Gastroesophageal sphincter (tissue), 4 donors: ENCODE measurements at regions not wholly inside any gene's neighbourhood (a gene's known extent, or its start where the extent isn't known, plus 50 kb on each side); places are given as distances from the start of the nearest gene placed in this dataset.

Experiments
- ATAC-seq: fragments of 150-250 bp; one replicate; pipeline ENCODE4 v1.9.1; 2016; ENCODE audit warnings: mild to moderate bottlenecking, moderate library complexity
- H3K27ac ChIP-seq, 4 donors: fragments of 200-600 bp; sonication (generic) in 3 of 4; 1 replicate in 3 of 4; 2 replicates in 1 of 4; pipeline ENCODE4 v1.5.1; 2016 to 2019
- H3K27me3 ChIP-seq: fragments of 200-600 bp; sonication (generic); one replicate; pipeline ENCODE4 v1.5.1; 2019
- H3K36me3 ChIP-seq, 2 donors: fragments of 200-600 bp; sonication (generic); one replicate each; pipeline ENCODE4 v1.5.1; 2019; ENCODE audit warnings: control low read depth in 1 of 2
- H3K4me1 ChIP-seq, 3 donors: fragments of 200-600 bp; sonication (generic); 1 replicate in 2 of 3; 2 replicates in 1 of 3; pipeline ENCODE4 v1.5.1; 2016 to 2019; ENCODE audit warnings: control low read depth in 2 of 3
- H3K4me3 ChIP-seq, 2 donors: fragments of 200-600 bp; sonication (generic); one replicate each; pipeline ENCODE4 v1.5.1; 2019; ENCODE audit warnings: mild to moderate bottlenecking in 1 of 2, moderate library complexity in 1 of 2
- H3K9me3 ChIP-seq, 3 donors: fragments of 200-600 bp; sonication (generic); one replicate each; pipeline ENCODE4 v1.5.1; 2017 to 2019; ENCODE audit warnings: control low read depth in 2 of 3
- EP300 ChIP-seq: sonication (generic); formaldehyde crosslinking; IDR thresholded peaks from one replicate; pipeline ENCODE4 v1.6.1; 2017; ENCODE audit warnings: antibody characterized with exemption, mild to moderate bottlenecking
- POLR2A ChIP-seq, 2 donors: fragments of 450-650 bp; IDR thresholded peaks; one replicate each; pipeline ENCODE4 v1.6.1; 2017; ENCODE audit warnings: antibody characterized with exemption in 2 of 2, mild to moderate bottlenecking in 2 of 2, moderate library complexity in 1 of 2
- POLR2AphosphoS5 ChIP-seq: sonication (generic); formaldehyde crosslinking; IDR thresholded peaks from one replicate; pipeline ENCODE4 v1.6.1; 2017; ENCODE audit warnings: antibody characterized with exemption
- WGBS, 2 donors: methylation state at CpG; one replicate each; pipeline ENCODE4 v1.1.5; 2018; ENCODE audit warnings: low coverage in 1 of 2; 5-methylcytosine and 5-hydroxymethylcytosine counted together
- TF ChIP-seq, protein P1 (sequence below), 4 experiments: fragments of 200-600 bp in 2 of 4; fragments of 450-650 bp in 2 of 4; sonication (generic) in 1 of 4; IDR thresholded peaks; one replicate each; pipeline ENCODE4 v1.5.1; 2017 to 2019; ENCODE audit warnings: antibody characterized with exemption in 4 of 4, mild to moderate bottlenecking in 2 of 4, moderate library complexity in 2 of 4

DNA sequence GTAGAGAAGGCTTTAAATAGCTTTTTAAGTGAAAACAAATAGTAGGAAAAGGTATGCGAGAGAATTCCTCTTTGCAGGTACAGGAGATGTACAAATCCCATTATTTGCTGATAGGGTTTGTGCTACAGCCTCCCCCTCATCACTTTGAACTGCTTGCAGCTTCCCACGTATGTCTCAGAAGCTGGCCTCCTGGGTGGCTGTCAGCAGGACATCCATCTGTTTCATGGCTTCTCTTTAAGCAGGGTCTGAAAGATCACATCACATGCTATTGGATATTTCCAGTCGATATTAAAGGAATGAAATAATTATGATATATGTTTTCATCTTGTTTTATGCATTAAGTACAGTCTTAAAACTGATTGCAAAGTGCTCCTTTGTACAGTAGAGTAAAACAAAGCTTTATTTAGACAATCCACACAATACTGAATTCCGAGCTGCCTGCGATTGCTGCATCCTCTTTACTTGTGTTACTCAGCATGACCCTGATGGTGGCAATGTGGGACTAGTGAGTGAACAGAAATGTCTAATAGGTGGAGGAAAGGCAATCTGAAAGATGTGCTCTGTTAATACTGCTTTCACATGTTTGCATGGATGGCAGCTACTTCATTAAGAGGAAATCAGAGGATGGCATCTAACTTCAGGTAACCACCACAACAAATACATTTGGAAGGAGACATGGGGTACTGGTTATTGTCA, 930.6 kb upstream of the SEMA6D start:
- Histone ChIP-seq H3K4me1 (no peaks in the 10 kb centered on the region), H3K9me3 (no peaks in the 10 kb centered on the region), H3K36me3 (no peaks in the 10 kb centered on the region), H3K27me3 (no peaks in the 10 kb centered on the region), H3K4me3 (no peak overlapping the region), H3K27ac (no peak overlapping the region)
- TF ChIP-seq POLR2AphosphoS5: no peak
- TF ChIP-seq, protein P1, sequence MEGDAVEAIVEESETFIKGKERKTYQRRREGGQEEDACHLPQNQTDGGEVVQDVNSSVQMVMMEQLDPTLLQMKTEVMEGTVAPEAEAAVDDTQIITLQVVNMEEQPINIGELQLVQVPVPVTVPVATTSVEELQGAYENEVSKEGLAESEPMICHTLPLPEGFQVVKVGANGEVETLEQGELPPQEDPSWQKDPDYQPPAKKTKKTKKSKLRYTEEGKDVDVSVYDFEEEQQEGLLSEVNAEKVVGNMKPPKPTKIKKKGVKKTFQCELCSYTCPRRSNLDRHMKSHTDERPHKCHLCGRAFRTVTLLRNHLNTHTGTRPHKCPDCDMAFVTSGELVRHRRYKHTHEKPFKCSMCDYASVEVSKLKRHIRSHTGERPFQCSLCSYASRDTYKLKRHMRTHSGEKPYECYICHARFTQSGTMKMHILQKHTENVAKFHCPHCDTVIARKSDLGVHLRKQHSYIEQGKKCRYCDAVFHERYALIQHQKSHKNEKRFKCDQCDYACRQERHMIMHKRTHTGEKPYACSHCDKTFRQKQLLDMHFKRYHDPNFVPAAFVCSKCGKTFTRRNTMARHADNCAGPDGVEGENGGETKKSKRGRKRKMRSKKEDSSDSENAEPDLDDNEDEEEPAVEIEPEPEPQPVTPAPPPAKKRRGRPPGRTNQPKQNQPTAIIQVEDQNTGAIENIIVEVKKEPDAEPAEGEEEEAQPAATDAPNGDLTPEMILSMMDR (IDR thresholded peaks at IDR 0.05): peak in 1 of 4 experiments; percentile 12
- TF ChIP-seq POLR2A (IDR thresholded peaks at IDR 0.05): no peak
- WGBS, 2 donors: 57 to 63% methylated on average over 4 to 5 of the region's 5 CpGs
- ATAC-seq: no peak

DNA sequence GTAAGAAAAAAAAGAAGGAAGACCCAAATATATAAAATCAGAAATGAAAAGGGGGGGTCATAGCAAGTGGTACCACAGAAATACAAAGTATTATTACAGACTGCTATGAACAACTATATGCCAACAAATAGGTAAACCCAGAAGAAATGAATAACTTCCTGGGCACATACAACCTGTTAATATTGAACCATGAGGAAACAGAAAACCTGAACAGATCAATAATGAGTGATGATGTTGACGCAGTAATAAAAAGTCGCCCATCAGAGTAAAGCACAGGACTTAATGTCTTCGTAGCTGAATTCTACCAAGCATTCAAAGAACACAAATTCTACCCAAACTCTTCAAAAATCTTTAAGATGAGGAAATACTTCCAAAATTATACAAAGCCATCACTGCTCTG, 921.6 kb upstream of the SEMA6D start:
- WGBS, 2 donors: 87 to 100% methylated on average over 3 of the region's 3 CpGs

DNA sequence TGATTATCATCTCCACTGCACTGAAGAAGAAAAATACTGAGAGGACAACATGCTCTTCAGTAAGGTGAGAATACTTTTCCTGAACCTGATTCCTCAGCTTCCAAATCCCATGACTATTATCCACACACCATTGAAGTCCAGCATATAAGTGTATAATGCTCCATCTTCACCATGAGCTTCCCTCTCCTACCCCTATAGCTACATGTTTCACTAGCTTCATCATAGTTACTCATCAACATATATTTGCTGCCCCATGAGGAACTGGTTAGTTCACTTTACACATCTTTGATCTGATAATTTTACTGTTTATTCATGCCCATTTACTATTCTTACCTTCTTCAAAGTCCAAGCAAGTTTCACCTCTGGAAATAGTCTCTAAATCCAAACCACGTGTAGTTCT, 908.5 kb upstream of the SEMA6D start:
- Histone ChIP-seq H3K27ac (no peak overlapping the region), H3K36me3 (no peaks in the 10 kb centered on the region), H3K4me3 (no peak overlapping the region), H3K9me3 (no peaks in the 10 kb centered on the region), H3K27me3 (no peaks in the 10 kb centered on the region), H3K4me1 (no peaks in the 10 kb centered on the region)
- ATAC-seq: no peak
- WGBS, 2 donors: 0 to 10% methylated on average over 1 of the region's 1 CpG
- no peak for TF ChIP-seq POLR2AphosphoS5
- TF ChIP-seq, protein P1 (IDR thresholded peaks at IDR 0.05): no peak
- no peak for TF ChIP-seq POLR2A (IDR thresholded peaks at IDR 0.05)
- TF ChIP-seq EP300: no peak

More for the DNA sequence above, 921.6 kb upstream of the SEMA6D start:
- Histone ChIP-seq H3K4me1 (no peaks in the 10 kb centered on the region), H3K4me3 (no peak overlapping the region), H3K27me3 (no peaks in the 10 kb centered on the region), H3K36me3 (no peaks in the 10 kb centered on the region), H3K27ac (no peak overlapping the region), H3K9me3 (no peaks in the 10 kb centered on the region)
- ATAC-seq: no peak
- no peak for TF ChIP-seq POLR2A (IDR thresholded peaks at IDR 0.05)
- TF ChIP-seq POLR2AphosphoS5: no peak
- TF ChIP-seq EP300: no peak
- TF ChIP-seq, protein P1 (IDR thresholded peaks at IDR 0.05): no peak

DNA sequence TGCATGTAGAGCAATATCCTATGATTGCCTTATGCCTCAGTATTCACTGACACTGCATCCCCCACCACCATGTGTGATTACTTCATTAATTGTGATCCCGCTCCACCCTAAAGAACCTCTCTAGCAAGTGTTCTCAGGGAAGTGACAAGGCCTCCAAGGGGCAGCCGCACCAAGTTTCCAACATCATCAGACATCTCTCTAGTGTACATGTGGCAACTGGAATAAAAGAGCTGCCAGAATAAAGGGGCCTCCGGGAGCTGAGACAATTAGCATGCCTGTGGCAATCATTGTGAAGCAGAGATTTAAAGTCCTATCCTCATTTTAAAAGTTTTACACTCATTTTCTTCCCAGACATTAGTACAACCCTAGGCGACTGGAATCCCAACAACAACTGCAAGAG, 902.1 kb upstream of the SEMA6D start:
- no peak for ATAC-seq
- 72 to 90% methylated on average over 1 to 3 of the region's 4 CpGs for WGBS, 2 donors

DNA sequence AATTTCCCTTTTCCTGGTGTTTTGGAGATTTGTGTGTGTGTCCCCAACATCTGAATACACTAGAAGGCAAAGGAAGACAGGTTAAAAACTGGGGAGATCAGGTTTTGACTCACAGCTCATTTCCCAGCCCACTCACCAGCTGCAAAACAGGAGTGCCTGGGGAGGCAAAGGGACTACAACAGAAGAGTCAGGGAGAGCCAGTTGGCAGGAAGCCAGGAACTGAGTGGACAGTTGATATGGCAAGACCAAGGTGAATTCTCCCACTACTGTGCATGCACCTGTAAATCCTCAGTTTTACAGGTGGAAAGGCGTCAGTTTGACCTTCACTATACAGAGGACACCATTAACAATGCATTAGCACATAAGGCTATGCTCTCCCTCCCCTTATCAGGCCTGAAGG, 901.5 kb upstream of the SEMA6D start:
- H3K9me3 ChIP-seq: no peaks in the 10 kb centered on the region
- 40 to 88% methylated on average over 1 of the region's 1 CpG for WGBS, 2 donors
- no peaks in the 10 kb centered on the region for H3K36me3 ChIP-seq
- TF ChIP-seq, protein P1 (IDR thresholded peaks at IDR 0.05): no peak
- TF ChIP-seq POLR2A (IDR thresholded peaks at IDR 0.05) (no peak), POLR2AphosphoS5 (no peak)
- no peak overlapping the region for H3K27ac ChIP-seq
- H3K4me3 ChIP-seq: no peak overlapping the region
- ATAC-seq: no peak
- H3K27me3 ChIP-seq: no peaks in the 10 kb centered on the region
- H3K4me1 ChIP-seq: no peaks in the 10 kb centered on the region

More for the DNA sequence above, 902.1 kb upstream of the SEMA6D start:
- Histone ChIP-seq H3K9me3 (no peaks in the 10 kb centered on the region), H3K36me3 (no peaks in the 10 kb centered on the region), H3K27ac (no peak overlapping the region), H3K4me1 (no peaks in the 10 kb centered on the region), H3K27me3 (no peaks in the 10 kb centered on the region), H3K4me3 (no peak overlapping the region)
- TF ChIP-seq EP300 (no peak), POLR2A (IDR thresholded peaks at IDR 0.05) (no peak)
- TF ChIP-seq, protein P1 (IDR thresholded peaks at IDR 0.05): no peak
